Body of pancreas (tissue), 4 donors: ENCODE measurements at regions not wholly inside any gene's neighbourhood (a gene's known extent, or its start where the extent isn't known, plus 50 kb on each side); places are given as distances from the start of the nearest gene placed in this dataset.

ENCODE experiments used
- POLR2A ChIP-seq, 3 donors: fragments of 450-650 bp; IDR thresholded peaks; one replicate each; pipeline ENCODE4 v1.6.1; 2016; ENCODE audit warnings: antibody characterized with exemption in 3 of 3, mild to moderate bottlenecking in 2 of 3
- TF ChIP-seq, protein P1 (sequence below), 7 experiments: fragments of 450-650 bp in 4 of 7; fragments of 200-600 bp in 3 of 7; sonication (generic) in 3 of 7; IDR thresholded peaks; one replicate each; pipeline ENCODE4 v1.5.1; 2016 to 2019; ENCODE audit warnings: antibody characterized with exemption in 7 of 7

DNA sequence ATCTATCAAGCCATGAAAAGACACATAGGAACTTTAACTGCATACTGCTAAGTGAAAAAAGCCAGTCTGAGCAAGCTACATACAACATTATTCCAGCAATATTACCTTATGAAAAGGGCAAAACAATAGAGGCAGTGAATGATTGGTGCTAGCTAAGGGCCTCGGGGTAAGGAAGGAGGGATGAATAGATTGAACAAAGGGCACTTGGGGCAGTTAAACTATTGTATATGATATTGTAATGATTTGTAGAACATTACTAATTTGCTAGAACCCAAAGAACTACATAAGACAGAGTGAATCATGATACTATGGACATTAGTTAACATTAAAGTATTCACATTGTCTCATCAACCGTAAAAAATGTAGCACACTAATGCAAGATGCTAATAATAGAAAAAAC is 218.3 kb downstream of the FBXO4 start:
- TF ChIP-seq, protein P1, sequence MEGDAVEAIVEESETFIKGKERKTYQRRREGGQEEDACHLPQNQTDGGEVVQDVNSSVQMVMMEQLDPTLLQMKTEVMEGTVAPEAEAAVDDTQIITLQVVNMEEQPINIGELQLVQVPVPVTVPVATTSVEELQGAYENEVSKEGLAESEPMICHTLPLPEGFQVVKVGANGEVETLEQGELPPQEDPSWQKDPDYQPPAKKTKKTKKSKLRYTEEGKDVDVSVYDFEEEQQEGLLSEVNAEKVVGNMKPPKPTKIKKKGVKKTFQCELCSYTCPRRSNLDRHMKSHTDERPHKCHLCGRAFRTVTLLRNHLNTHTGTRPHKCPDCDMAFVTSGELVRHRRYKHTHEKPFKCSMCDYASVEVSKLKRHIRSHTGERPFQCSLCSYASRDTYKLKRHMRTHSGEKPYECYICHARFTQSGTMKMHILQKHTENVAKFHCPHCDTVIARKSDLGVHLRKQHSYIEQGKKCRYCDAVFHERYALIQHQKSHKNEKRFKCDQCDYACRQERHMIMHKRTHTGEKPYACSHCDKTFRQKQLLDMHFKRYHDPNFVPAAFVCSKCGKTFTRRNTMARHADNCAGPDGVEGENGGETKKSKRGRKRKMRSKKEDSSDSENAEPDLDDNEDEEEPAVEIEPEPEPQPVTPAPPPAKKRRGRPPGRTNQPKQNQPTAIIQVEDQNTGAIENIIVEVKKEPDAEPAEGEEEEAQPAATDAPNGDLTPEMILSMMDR (IDR thresholded peaks at IDR 0.05) = no peak
- no peak for TF ChIP-seq POLR2A (IDR thresholded peaks at IDR 0.05)
